GF-D8 (cell line): ENCODE measurements at regions not wholly inside any gene's neighbourhood (a gene's known extent, or its start where the extent isn't known, plus 50 kb on each side); places are given as distances from the start of the nearest gene placed in this dataset.

Experiments used
- DNase-seq: peaks from one replicate; lab custom pipeline; 2025; lab: John Stamatoyannopoulos, UW

GRCh38 chr20:7710440-7710839 is 229.8 kb downstream of the HAO1 start:
- DNase-seq: no peak

- no peak for DNase-seq
These were observed 227.6 kb downstream of the HAO1 start for GRCh38 chr20:7712661-7713060.

GRCh38 chr20:7714549-7714948 is 225.7 kb downstream of the HAO1 start:
- DNase-seq: no peak

GRCh38 chr20:7716286-7716972 is 223.8 kb downstream of the HAO1 start:
- no peak for DNase-seq

GRCh38 chr20:7722564-7722963 is 217.7 kb downstream of the HAO1 start:
- DNase-seq: no peak

- DNase-seq: no peak
These were observed 217.0 kb downstream of the HAO1 start for GRCh38 chr20:7723284-7723683.

GRCh38 chr20:7728338-7728737 is 211.9 kb downstream of the HAO1 start:
- DNase-seq: no peak

GRCh38 chr20:7734216-7734615 is 206.0 kb downstream of the HAO1 start:
- DNase-seq: no peak

- DNase-seq: no peak
These were observed 203.9 kb downstream of the HAO1 start for GRCh38 chr20:7736336-7736735.

- DNase-seq: no peak
These were observed 198.4 kb downstream of the HAO1 start for GRCh38 chr20:7741866-7742265.

GRCh38 chr20:7742479-7742878 is 197.8 kb downstream of the HAO1 start:
- DNase-seq: no peak

GRCh38 chr20:7744411-7744810 is 195.8 kb downstream of the HAO1 start:
- DNase-seq: no peak

GRCh38 chr20:7748624-7749023 is 191.6 kb downstream of the HAO1 start:
- no peak for DNase-seq

- no peak for DNase-seq
These were observed 186.2 kb downstream of the HAO1 start for GRCh38 chr20:7754102-7754501.

- no peak for DNase-seq
These were observed 181.9 kb downstream of the HAO1 start for GRCh38 chr20:7758406-7758805.

GRCh38 chr20:7760247-7761031 is 179.8 kb downstream of the HAO1 start:
- no peak for DNase-seq

- no peak for DNase-seq
These were observed 175.0 kb downstream of the HAO1 start for GRCh38 chr20:7765221-7765620.

GRCh38 chr20:7770046-7770445 is 170.2 kb downstream of the HAO1 start:
- no peak for DNase-seq

- DNase-seq: no peak
These were observed 169.7 kb downstream of the HAO1 start for GRCh38 chr20:7770578-7770977.

GRCh38 chr20:7772371-7772770 is 167.9 kb downstream of the HAO1 start:
- DNase-seq: no peak

GRCh38 chr20:7773511-7773910 is 166.7 kb downstream of the HAO1 start:
- no peak for DNase-seq

- no peak for DNase-seq
These were observed 165.2 kb downstream of the HAO1 start for GRCh38 chr20:7775072-7775471.

- no peak for DNase-seq
These were observed 164.1 kb downstream of the HAO1 start for GRCh38 chr20:7776148-7776547.

- no peak for DNase-seq
These were observed 150.1 kb downstream of the HAO1 start for GRCh38 chr20:7790189-7790588.
